ENCODE measurements at regions not wholly inside any gene's neighbourhood (a gene's known extent, or its start where the extent isn't known, plus 50 kb on each side); places are given as distances from the start of the nearest gene placed in this dataset.

DNA sequence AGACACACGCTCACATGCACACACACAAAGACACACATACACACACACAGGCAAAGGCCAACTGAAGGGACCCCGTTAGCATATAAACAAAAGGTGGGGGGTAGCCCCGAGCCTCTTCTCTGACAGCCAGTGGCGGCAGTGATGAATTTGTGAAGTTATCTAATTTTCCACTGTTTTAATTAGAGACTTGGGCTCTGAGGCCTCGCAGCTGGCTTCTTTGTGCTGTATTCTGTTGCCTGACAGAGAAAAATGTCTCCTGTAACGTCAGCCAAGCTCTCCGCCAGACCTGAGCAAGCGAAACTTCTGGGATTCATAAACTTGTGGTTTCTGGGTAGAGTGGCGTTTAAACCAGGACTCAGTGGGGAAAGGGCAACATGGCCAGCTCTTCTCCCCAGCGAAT lies 113.9 kb upstream of the FOXF1 start:
- DNase-seq: no peak

DNA sequence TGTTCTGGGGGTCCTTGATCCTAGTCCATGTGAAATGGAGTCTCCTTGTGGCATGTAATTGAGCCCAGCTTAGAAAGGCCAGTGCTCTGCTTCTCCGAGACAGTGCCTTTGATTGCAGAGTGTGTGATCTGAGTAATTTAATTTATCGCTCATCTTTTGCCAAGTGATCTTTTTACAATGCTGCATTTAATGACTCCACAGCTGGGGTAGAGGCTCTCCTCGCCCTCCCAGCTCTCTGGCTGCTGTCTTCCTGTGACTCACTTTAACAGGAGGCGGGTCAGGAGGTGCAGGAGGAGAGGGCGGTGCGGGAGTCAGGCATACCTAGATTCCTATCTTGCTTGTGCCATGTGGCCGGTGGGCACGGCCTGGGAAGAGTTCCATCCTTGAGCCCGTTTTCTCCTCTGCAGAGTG lies 113.4 kb upstream of the FOXF1 start:
- DNase-seq: no peak

DNA sequence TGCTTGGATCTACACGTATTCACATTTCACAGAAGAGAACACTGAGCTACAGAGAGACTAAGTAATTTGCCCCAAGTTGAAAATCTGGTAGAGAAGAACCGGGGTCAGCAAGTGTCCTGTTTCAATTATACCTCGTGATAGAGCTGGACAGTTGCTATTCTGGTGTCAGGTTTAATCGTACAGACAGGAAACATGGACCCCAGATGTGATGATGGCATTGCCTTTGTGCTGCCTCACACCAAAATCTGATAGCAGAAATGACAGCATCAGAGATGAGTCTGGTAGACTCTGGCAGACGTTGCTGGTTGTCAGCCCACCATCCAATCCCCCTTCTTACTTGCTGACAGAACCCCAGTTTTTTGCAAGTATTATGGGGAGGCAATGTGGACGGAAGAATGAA lies 112.1 kb upstream of the FOXF1 start:
- no peak for DNase-seq

DNA sequence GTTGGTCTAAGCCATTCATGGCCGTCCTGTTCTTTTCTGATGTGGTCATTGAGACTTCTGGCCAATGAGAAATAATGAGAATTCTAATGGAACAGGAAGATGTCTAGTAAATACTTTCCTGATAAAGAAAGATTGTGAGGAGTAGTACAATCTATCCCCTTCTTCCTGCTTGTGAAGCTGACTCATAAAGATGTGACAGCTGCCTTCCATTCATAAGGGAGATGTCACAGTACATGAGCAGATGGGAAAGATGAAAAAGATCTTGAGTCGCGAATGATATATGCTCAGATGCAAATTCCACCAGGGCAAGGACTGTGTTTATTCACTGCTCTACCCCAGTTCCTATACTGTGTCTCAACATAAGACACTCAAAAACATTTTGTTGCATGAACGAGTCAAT lies 111.7 kb upstream of the FOXF1 start:
- no peak for DNase-seq

DNA sequence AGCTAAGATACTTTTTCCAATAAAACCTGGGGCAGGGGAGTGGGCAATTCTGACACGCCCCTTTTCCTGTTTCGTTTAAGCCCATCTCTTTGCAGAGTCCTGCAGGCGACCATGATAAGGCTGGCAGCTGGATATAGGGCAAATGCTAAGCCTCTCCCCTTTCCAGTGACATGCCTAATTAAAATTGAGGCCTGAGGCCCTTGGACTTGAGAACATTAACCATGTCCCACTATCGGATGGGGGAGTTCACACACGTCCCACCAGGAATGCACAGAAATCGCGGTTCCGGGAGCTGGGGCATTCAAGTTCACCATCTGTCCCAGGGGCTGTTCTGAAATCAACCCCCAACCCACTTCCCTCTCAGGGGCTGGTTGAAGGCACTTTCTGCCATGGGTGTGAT lies 109.2 kb upstream of the FOXF1 start:
- no peak for DNase-seq

DNA sequence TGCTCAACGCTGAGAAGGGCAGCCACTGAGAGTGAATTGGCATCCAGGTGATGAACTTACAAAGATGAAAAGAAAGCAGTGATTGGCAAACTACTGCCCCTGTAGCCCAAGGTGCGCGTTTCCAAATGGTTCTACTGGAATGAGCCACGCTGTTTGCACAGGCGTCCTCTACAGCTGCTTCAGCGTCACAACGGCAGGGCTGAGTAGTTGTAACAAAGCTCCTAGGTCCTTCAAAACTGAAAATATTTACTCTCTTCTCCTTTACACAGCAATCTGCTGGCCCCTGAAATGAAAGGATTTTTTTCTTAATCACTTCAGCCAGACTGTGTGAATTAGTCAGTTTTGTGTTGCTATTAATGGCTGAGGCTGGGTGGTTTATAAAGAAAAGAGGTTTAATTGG lies 107.2 kb upstream of the FOXF1 start:
- DNase-seq: no peak

DNA sequence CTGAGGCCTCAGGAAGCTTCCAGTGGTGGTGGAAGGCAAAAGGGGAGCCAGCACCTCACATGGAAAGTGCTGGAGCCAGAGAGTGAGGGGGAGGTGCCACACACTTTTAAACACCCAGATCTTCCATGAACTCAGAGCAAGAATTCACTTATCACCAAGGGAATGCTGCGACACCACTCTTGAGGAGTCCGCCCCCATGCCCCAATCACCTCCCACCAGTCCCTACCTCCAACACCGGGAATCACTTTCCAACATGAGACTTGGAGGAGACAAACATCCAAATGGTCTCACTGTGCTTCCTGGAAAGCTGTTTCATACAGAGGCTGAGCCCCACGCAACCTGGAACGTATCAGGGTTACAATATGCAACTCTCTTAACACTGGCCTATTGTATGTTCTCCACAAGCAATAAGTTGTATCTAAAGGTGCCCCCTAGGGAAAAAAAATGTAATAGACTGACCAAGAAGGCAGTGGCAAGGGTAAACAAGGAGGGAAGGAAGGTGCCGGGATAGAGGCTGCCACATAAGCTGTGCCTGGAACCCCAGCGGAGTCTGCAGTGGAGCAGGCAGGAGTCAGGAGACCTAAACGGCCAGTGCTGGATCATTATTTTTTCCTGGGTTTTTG lies 106.7 kb upstream of the FOXF1 start:
- DNase-seq: no peak

DNA sequence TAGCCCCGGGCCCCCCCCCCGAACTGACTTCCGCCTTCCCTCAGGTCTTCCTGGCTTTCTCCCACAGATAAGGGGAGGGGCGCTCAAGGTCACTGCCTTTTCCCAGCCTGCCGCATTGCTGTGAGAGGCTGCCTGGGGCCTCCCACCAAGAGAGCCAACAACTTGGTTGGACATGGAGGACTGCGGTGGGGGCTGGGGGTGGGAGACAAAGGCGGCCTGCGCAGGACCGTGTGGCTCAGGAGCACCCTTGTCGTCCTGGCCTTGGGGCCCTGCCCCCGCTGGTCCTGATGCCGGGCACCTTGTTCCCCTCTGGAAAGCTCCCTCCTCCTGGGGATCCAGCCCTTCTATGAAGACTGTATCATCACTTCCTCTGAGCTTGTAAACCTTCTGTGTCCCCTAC lies 105.6 kb upstream of the FOXF1 start:
- no peak for DNase-seq

DNA sequence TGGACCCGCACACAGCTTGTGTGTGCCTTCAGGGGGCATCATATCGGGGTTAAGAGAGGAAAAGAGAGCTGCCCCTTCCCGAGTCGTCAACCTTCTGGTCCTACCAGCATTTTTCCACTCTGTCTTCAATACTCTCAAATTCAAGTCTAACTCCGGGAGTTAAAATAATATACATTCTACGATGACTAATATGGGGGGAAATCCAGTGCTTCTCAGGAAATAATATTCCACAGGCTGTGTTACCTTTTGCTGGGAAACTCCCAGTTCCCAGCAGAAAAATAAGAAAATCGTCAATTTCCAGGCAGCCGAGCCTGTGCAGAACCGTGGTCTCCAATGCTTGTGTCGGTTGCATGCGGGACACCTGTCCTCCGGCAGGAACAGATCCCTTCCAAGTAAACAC lies 105.0 kb upstream of the FOXF1 start:
- DNase-seq: no peak

DNA sequence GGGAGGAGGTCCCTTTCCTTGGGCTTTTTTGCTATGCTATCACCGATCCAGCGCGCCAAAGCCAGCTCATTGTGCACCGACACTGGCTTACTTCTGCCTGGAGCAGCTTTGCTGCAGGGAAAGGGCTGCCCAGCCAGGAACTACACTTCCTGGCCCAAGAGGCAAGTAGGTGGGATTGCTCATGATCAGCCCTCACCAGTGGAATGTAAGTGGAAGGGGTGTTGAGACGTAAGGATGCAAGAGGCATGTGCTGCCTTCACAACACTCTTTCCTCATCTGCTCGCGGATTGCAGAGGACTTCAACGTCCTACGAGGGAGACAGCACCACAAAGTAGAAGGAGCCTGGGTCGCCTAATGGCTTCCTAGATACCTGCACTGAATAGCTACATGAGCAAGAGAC lies 104.3 kb upstream of the FOXF1 start:
- DNase-seq: no peak

DNA sequence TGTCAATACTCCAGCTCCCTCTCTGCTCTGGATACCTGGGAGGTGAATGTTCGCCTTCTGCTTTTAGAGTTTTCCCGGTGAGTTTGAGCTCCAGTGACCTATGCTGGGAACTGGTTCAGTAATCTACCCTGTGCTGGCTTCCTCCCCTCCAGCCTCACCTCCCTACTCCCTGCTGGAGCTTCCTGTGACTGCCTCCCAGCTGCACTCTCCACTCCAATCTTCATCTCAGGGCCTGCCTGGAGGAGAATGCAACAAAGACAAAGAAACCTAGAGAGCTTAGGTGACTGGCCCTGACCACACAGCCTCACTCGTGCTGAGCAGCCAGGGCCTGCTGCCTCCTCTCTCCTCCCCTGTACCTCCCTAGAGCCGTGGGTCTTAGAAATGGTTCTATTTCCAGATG lies 101.6 kb upstream of the FOXF1 start:
- no peak for DNase-seq

DNA sequence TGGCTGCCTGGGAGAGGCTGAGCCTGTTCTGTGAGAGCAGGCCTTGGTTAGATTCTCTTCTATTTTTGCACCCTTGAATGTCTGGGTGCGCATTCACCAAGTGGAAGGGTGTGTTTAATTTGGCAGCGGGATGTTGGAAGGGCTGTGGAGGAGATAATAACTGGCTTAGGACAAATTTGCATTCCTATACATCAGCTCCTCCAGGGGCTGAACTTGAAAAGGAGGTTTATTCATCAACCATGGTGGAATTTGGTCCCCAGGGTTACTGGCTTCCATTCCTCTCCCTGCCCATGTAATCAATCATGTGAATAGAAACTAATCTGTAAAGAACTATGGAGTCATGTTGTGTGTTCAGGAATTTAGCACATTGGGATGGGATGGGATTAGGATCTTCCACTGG lies 100.2 kb upstream of the FOXF1 start:
- DNase-seq: no peak

DNA sequence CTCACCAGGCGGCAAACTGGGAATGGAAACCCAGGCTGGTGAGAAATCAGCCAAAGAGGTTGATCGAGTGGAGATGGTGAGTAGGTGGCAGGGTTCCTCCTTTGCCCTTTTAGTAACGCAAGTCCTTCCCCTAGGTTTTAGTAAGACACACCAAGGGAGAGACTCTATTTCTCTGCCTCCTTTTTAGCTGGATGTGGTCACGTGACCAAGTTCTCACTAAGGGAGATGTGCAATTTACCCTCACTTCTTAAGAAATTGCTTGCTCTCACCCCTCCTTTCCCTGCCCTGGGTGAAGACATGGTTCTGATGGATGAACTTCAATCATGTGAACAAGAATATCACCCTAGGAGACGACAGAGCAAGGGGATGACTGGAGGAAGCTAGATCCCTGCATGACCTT lies 99.8 kb upstream of the FOXF1 start:
- no peak for DNase-seq

DNA sequence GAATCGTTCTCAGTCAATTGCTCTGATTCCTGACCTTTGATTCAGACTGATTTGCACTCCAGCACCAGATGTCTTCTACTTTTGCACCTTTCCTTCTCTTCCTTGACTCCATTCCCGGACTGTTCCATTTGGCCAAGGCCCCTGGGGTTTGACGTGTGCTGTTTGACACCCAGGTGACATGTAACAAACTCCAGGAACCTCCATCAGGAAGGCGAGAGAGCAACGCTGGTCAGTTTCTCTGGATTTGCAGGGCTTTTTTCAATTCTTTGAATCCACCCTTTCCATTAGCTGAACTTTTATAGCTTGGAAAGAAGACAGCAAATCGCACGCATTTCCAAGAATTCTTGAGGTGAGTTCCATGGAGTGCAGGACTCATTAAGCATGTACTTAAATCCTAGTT lies 98.4 kb upstream of the FOXF1 start:
- DNase-seq: no peak

DNA sequence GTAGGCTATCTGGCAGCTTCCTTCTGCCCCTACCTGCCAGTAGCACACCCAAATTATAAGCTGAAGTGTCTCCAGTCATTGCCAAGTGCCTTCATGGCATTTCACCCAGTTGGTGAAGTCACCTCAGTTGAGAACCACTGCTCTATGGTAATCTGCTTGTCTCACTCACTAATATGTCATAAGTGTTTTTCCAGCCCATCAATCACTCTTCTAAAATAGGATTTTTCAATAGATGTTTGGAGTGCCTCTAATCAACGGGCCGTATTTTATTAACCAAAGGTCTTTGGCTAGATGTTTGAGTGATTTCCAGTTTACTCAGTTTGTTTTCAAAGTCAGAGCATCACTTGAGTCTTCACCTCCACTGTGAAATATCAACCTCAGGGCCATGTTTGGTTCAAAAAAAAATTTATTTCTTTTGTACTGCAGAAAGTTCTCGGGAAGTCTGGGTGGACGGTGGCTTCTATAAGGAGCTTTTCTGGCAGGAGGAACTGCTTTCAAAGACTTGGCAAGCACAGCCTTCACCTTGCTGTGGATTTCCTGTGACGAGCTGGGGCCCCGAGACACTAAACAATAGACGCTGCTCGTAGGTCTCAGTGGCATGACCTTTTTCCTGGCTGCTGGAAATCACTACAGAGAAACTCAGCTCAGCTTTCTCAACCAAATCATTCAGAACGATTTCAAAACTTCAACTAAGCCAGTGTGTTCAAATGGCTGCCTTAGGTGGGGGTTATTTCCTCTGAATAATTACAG lies 95.2 kb upstream of the FOXF1 start:
- no peak for DNase-seq

DNA sequence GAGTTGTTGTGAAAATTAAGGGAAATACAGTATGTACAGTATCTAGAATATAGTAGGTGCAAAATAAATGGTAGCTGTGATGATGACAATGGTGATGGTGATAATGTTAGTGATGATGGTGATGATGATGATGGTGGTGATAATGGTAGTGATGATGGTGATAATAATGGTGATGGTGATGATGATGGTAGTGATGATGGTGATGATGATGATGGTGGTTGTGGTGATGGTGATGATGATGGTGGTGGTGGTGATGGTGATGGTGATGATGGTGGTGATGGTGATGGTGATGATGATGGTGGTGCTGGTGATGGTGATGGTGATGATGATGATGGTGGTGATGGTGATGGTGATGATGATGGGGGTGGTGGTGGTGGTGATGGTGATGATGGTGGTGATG lies 91.3 kb upstream of the FOXF1 start:
- no peak for DNase-seq

DNA sequence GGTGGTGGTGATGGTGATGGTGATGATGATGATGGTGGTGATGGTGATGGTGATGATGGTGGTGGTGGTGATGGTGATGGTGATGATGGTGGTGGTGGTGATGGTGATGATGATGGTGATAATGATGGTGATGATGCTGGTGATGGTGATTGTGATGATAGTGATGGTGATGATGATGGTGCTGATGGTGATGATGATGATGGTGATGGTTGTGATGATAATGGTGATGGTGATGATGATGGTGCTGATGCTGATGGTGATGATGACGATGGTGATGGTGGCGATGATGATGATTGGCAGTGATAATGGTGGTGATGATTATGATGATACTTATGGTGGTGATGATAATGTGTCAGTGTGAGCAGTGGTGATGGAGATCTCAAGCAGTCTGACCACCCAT lies 90.8 kb upstream of the FOXF1 start:
- no peak for DNase-seq

DNA sequence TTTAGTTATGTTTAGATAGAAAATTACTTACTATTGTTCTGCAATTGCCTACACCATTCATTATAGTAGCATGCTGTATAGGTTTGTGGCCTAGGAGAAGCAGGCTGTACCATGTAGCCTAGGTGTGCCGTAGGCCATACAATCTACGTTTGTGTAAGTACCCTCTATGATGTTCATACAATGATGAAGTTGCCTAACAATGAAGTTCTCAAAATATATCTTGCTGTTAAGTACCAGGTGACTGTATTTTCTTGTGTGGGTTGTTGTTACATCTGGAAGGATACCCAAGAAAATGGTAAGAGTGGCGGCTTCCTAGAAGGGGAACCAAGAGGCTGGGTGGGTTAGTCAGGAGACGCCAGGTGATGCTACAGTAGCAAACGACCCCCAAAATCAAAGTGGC lies 88.3 kb upstream of the FOXF1 start:
- DNase-seq: no peak

DNA sequence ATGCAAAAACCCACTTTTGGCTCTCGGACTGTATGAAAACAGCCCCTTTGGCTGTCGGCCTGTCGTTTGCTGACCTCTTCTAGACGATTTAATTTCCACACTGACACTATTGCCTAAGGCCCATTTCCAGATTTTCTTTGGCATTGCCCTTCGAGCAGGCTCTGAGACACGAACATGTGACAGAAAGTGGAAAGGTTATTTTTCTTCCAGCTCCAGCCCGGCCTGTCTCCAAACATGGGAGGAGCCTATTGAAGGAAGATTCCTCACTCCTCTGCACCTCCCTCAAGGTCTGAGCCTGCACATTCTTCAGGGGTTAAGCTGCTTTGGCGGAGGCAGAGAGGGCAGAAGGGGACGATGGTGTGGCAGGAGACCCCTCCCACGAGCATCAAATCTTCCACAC lies 85.9 kb upstream of the FOXF1 start:
- no peak for DNase-seq

DNA sequence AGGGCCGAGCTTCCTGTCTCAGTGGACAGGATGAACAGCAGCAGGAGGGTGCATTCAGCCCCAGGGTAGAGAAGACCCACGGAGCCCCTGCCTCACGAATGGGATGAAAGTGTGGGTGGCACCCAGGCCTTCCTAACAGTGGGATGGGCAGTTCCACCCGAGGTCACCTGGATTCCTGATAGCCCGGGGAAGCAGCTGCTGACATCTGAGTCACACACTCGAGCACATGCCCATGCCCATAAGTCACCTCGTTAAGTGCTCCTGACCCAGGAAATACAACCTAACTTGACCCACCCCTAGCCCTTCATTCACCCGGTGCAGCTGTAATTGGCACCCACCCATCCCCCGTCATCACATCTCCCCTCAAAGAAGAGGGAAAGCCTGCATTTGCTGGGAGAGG lies 85.3 kb upstream of the FOXF1 start:
- DNase-seq: no peak

DNA sequence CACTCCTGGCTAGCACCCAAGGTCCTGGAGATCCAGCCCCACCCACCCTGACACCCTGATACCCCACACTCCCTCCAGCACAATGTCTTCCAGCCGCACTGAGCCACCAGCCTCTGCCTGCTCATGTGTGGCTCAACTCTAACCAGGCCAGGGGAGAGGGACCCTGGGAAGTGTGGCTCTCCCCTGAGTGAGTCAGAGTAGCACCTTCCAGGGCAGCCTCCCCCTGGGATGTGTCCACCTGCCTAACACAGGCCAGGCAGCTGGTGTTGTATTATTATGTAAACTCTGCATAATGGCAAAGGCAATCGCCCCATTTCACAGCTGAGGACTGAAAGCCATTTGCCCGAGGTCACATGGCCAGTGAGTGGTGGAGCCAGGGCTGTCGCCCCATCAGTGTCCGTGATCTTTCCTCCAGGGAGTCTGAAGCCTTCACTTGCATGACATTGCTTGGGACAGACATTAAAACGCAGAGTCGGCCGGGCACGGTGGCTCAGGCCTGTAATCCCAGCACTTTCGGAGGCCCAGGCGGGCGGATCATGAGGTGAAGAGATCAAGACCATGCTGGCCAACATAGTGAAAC lies 84.2 kb upstream of the FOXF1 start:
- no peak for DNase-seq

DNA sequence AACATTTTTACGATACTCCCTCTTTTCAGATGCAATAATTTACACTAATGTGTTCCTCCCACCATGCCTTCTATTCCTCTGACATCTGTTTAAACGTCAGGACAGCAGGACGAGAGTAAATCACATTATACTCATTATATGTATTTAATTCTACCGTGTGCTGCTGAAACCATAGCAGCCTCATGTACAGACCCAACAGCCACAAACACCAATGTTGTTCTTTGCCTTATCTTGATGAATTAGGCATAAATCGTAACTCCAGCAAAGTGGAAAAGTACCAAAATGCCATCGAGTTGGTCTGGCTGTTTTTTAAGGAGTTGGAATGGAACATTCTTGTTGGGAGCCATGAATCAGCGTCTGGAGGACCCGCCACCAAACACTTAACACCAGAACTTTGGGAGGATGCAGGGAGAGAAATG lies 82.9 kb upstream of the FOXF1 start:
- no peak for DNase-seq

DNA sequence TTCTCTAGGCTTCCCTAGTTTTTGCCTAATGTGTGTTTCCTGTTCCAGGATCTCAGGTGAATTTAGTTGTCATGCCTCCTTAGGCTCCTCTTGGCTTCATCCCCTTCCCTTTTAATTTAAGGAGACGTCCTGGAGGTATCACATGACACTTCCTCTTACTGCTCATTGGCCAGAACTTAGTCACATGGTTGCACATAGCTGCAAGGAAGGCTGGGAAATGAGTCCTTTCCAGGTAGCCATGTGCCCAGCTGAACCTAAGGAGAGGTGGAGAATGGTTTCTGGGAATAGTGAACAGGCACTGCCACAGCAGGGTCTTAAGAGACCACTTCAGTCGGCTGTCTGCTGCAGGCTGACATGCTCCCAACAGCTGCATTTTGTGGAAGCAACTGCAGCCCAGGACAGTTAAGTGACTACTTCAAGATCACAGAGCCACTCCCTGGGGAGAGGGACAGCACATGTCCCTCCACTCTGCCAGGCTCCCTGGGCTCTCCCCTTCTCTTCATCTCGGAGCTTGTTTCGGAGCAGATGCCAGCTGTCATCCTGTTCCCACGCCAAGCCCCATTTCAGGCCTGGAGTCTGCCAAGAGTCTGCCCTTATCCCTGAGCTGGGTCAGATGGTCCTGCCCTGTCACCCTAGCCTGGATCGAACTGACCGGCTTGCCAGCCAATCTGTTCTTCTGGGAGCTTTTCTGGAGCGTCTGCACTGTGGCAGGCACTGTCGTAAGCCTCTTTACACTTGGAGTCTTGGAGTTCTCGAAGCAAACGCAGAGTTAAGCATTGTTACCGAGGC lies 81.4 kb upstream of the FOXF1 start:
- DNase-seq: no peak

DNA sequence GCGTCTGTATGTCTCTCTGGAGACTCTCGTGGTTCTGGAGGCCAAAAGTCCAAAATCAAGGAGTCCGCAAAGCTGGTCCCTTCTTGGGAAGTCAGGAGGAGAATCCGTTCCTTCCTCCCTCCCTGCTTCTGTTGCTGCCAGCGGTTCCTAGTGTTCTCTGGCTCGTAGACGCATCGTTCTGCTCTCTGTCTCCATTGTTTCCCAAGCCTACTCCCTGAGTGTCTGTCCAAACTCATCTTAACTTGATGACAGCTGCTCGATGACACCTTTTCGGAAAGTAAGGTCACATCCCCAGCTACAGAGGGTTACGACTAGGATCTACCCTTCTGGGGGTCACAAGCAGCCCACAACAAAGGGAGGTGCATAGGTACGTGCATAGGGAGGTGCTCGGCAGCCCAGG lies 80.7 kb upstream of the FOXF1 start:
- DNase-seq: no peak

Measured in DMS53 (cell line).